K562 (cell line): ENCODE measurements at regions not wholly inside any gene's neighbourhood (a gene's known extent, or its start where the extent isn't known, plus 50 kb on each side); places are given as distances from the start of the nearest gene placed in this dataset.

Experiments used
- ARNT ChIP-seq, 2 experiments: fragments of 450-650 bp; IDR thresholded peaks; 2 replicates each; pipeline ENCODE4 v1.6.1; 2016; ENCODE audit warnings: mild to moderate bottlenecking in 1 of 2
- CBFA2T2 ChIP-seq: fragments of 450-650 bp; conservative IDR thresholded peaks from 2 replicates; pipeline ENCODE4 v1.6.1; 2017; ENCODE audit warnings: mild to moderate bottlenecking
- CTBP1 ChIP-seq: fragments of 450-650 bp; IDR thresholded peaks from 2 replicates; pipeline ENCODE4 v1.6.1; 2016; ENCODE audit warnings: borderline replicate concordance
- EWSR1 ChIP-seq: fragments of 450-650 bp; IDR thresholded peaks from 2 replicates; pipeline ENCODE4 v1.6.1; 2018; ENCODE audit warnings: borderline replicate concordance, mild to moderate bottlenecking, low read depth, moderate library complexity; ENCODE audit not compliant: partially characterized antibody
- FOXA3 ChIP-seq, 2 experiments: fragments of 450-650 bp in 1 of 2; sonication (generic) in 1 of 2; formaldehyde crosslinking; IDR thresholded peaks in 1 of 2; conservative IDR thresholded peaks in 1 of 2; 2 replicates each; pipeline versions ENCODE4 v1.4.0 to v1.8.0; 2020 to 2022; ENCODE audit warnings: mild to moderate bottlenecking in 2 of 2, missing genetic modification reagents in 1 of 2
- FOXK2 ChIP-seq, 2 experiments: fragments of 450-650 bp; IDR thresholded peaks in 1 of 2; conservative IDR thresholded peaks in 1 of 2; 2 replicates each; pipeline ENCODE4 v1.6.1; 2016; ENCODE audit warnings: low read depth in 2 of 2, mild to moderate bottlenecking in 1 of 2
- HNRNPUL1 ChIP-seq: fragments of 200-400 bp; formaldehyde crosslinking; IDR thresholded peaks from 2 replicates; pipeline ENCODE4 v1.6.1; 2017; ENCODE audit warnings: low read length
- JUN ChIP-seq, 2 experiments: sonication (generic) in 1 of 2; formaldehyde crosslinking in 1 of 2; IDR thresholded peaks; 2 replicates each; pipeline versions ENCODE4 v1.6.1 to v1.8.0; 2012 to 2022; ENCODE audit warnings: borderline replicate concordance in 2 of 2, mild to moderate bottlenecking in 2 of 2, improper control_type of control experiment in 1 of 2, low read depth in 1 of 2, low read length in 1 of 2, missing genetic modification reagents in 1 of 2
- KLF16 ChIP-seq: IDR thresholded peaks from 2 replicates; pipeline ENCODE4 v1.6.1; 2016; ENCODE audit warnings: antibody characterized with exemption
- MTA2 ChIP-seq: fragments of 450-650 bp; IDR thresholded peaks from 2 replicates; pipeline ENCODE4 v1.6.1; 2016; ENCODE audit warnings: low read depth
- NR4A1 ChIP-seq, 2 experiments: fragments of 250-450 bp in 1 of 2; fragments of 450-650 bp in 1 of 2; sonication (Bioruptor Pico) in 1 of 2; IDR thresholded peaks; 2 replicates each; pipeline versions ENCODE4 v1.4.0 to v1.6.1; 2016 to 2020; ENCODE audit warnings: mild to moderate bottlenecking in 2 of 2, missing compliant biosample characterization in 1 of 2, missing genetic modification characterization in 1 of 2, moderate library complexity in 1 of 2
- PRMT5 ChIP-seq: sonication (generic); formaldehyde crosslinking; IDR thresholded peaks from 2 replicates; pipeline ENCODE4 v1.5.0; 2020; ENCODE audit warnings: missing genetic modification reagents
- PYGO2 ChIP-seq: fragments of 450-650 bp; IDR thresholded peaks from 2 replicates; pipeline ENCODE4 v1.6.1; 2016; ENCODE audit warnings: mild to moderate bottlenecking, missing genetic modification characterization, moderate library complexity, missing compliant biosample characterization
- RBM22 ChIP-seq: fragments of 200-400 bp; formaldehyde crosslinking; IDR thresholded peaks from 2 replicates; pipeline ENCODE4 v1.6.1; 2018; ENCODE audit warnings: low read length, low read depth; ENCODE audit not compliant: poor library complexity, severe bottlenecking
- SMC3 ChIP-seq: conservative IDR thresholded peaks from 2 replicates; pipeline ENCODE4 v1.6.1; 2011; ENCODE audit warnings: low read depth, low read length, improper control_type of control experiment; ENCODE audit not compliant: insufficient read depth
- SOX6 ChIP-seq: fragments of 450-650 bp; IDR thresholded peaks from 2 replicates; pipeline ENCODE4 v1.6.1; 2014; ENCODE audit warnings: mild to moderate bottlenecking
- SPI1 ChIP-seq: IDR thresholded peaks from 2 replicates; pipeline ENCODE4 v1.6.1; 2011; ENCODE audit warnings: low read depth, low read length, control low read depth, borderline replicate concordance
- TRIM24 ChIP-seq, 2 experiments: fragments of 450-650 bp; IDR thresholded peaks; 2 replicates each; pipeline ENCODE4 v1.6.1; 2016
- ZEB2 ChIP-seq: fragments of 450-650 bp; IDR thresholded peaks from 2 replicates; pipeline ENCODE4 v1.6.1; 2016
- ZNF184 ChIP-seq: sonication (generic); formaldehyde crosslinking; IDR thresholded peaks from 2 replicates; pipeline ENCODE4 v1.5.0; 2020; ENCODE audit warnings: missing genetic modification reagents
- TF ChIP-seq, protein P1 (sequence below): fragments of 450-650 bp; formaldehyde crosslinking; IDR thresholded peaks from 2 replicates; pipeline ENCODE4 v1.4.0; 2020; ENCODE audit warnings: mild to moderate bottlenecking, moderate library complexity
- TF ChIP-seq, protein P2 (sequence below): conservative IDR thresholded peaks from 2 replicates; pipeline ENCODE4 v1.6.1; 2011; ENCODE audit warnings: low read depth, mild to moderate bottlenecking, low read length; ENCODE audit not compliant: control insufficient read depth
- TF ChIP-seq, protein P3 (sequence below): fragments of 150-350 bp; IDR thresholded peaks from 2 replicates; pipeline ENCODE4 v1.6.1; 2014; ENCODE audit warnings: low read depth, mild to moderate bottlenecking, low read length, borderline replicate concordance

DNA sequence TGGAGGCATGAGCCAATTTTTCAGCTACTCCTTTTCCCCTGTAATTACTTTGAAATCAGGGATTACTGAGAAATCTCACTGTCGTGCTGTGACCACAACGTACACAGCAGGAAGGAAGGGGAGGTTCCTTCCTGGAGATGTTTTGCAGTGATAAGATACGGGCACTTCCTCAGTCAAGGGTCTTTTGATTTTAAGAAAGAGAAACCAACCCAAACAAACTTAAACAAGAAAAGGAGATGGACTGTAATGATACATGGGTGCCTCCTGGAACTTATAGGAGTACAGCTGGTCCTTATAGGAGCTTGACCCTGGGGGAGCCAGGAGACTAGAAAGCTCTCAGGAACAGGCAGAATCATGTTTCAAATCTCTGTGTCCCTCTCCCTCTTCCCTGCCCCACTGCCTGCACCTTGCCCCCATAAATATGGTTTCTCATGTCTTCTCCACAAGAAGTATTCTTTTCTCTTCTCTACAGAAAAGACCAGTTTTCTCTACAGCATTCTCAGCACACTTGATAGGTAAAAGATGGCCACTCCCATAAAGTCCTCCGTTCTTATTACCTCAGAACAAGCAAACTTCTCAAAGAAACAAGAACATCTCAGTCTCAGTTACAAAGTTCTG lies 281.1 kb upstream of the AMIGO2 start (continued):
- TF ChIP-seq, protein P1, sequence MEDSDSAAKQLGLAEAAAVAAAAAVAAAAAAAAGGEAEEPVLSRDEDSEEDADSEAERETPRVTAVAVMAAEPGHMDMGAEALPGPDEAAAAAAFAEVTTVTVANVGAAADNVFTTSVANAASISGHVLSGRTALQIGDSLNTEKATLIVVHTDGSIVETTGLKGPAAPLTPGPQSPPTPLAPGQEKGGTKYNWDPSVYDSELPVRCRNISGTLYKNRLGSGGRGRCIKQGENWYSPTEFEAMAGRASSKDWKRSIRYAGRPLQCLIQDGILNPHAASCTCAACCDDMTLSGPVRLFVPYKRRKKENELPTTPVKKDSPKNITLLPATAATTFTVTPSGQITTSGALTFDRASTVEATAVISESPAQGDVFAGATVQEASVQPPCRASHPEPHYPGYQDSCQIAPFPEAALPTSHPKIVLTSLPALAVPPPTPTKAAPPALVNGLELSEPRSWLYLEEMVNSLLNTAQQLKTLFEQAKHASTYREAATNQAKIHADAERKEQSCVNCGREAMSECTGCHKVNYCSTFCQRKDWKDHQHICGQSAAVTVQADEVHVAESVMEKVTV, result no peak
- TF ChIP-seq PYGO2 (tag), result peak; percentile 37; the same call in 1 of the 2 replicates
- TF ChIP-seq TRIM24 (IDR thresholded peaks at IDR 0.05), result peak in 1 of 2 experiments; percentile 72; a peak in 2 of 4 replicates
- TF ChIP-seq, protein P2, sequence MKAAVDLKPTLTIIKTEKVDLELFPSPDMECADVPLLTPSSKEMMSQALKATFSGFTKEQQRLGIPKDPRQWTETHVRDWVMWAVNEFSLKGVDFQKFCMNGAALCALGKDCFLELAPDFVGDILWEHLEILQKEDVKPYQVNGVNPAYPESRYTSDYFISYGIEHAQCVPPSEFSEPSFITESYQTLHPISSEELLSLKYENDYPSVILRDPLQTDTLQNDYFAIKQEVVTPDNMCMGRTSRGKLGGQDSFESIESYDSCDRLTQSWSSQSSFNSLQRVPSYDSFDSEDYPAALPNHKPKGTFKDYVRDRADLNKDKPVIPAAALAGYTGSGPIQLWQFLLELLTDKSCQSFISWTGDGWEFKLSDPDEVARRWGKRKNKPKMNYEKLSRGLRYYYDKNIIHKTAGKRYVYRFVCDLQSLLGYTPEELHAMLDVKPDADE, result no peak
- TF ChIP-seq NR4A1 (CRISPR knock-in tag; IDR thresholded peaks at IDR 0.05), result no peak
- peak; percentile 15; the same call in 1 of the 2 replicates for TF ChIP-seq NR4A1 (tag; IDR thresholded peaks at IDR 0.05)
- TF ChIP-seq SPI1, result peak; percentile 94
- peak in 1 of 2 experiments; percentile 67; a peak in 2 of 4 replicates for TF ChIP-seq FOXA3 (CRISPR knock-in tag; conservative IDR thresholded peaks at IDR 0.05 in 1 of 2, IDR thresholded peaks at IDR 0.05 in 1 of 2)
- peak; percentile 80 for TF ChIP-seq KLF16
- 0 out of 4 replicates have a peak, but pooled peaks have one; percentile 32 to 52 for TF ChIP-seq FOXK2 (conservative IDR thresholded peaks at IDR 0.05 in 1 of 2, IDR thresholded peaks at IDR 0.05 in 1 of 2; ENCODE audit: low read depth in 2 of 2)
- TF ChIP-seq, protein P3, sequence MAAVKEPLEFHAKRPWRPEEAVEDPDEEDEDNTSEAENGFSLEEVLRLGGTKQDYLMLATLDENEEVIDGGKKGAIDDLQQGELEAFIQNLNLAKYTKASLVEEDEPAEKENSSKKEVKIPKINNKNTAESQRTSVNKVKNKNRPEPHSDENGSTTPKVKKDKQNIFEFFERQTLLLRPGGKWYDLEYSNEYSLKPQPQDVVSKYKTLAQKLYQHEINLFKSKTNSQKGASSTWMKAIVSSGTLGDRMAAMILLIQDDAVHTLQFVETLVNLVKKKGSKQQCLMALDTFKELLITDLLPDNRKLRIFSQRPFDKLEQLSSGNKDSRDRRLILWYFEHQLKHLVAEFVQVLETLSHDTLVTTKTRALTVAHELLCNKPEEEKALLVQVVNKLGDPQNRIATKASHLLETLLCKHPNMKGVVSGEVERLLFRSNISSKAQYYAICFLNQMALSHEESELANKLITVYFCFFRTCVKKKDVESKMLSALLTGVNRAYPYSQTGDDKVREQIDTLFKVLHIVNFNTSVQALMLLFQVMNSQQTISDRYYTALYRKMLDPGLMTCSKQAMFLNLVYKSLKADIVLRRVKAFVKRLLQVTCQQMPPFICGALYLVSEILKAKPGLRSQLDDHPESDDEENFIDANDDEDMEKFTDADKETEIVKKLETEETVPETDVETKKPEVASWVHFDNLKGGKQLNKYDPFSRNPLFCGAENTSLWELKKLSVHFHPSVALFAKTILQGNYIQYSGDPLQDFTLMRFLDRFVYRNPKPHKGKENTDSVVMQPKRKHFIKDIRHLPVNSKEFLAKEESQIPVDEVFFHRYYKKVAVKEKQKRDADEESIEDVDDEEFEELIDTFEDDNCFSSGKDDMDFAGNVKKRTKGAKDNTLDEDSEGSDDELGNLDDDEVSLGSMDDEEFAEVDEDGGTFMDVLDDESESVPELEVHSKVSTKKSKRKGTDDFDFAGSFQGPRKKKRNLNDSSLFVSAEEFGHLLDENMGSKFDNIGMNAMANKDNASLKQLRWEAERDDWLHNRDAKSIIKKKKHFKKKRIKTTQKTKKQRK, result no peak
- TF ChIP-seq CTBP1, result peak; percentile 52; the same call in 1 of the 2 replicates
- no peak for TF ChIP-seq SMC3
- TF ChIP-seq MTA2, result no peak
- peak; percentile 59 for TF ChIP-seq CBFA2T2
- TF ChIP-seq ZEB2, result 0 out of 2 replicates have a peak, but pooled peaks have one; percentile 21
- no peak for TF ChIP-seq EWSR1
- peak; percentile 79; the same call in 1 of the 2 replicates for TF ChIP-seq SOX6
- TF ChIP-seq ZNF184, result no peak
- TF ChIP-seq HNRNPUL1, result no peak
- TF ChIP-seq ARNT (IDR thresholded peaks at IDR 0.05), result peak in 1 of 2 experiments; percentile 51; a peak in 1 of 4 replicates
- TF ChIP-seq PRMT5 (CRISPR knock-in tag), result no peak
- TF ChIP-seq JUN (IDR thresholded peaks at IDR 0.05; ENCODE audit: borderline replicate concordance, low read depth, low read length), result no peak
- TF ChIP-seq JUN (CRISPR knock-in tag; IDR thresholded peaks at IDR 0.05; ENCODE audit: borderline replicate concordance), result no peak
- no peak for TF ChIP-seq RBM22
